ENCODE measurements at regions not wholly inside any gene's neighbourhood (a gene's known extent, or its start where the extent isn't known, plus 50 kb on each side); places are given as distances from the start of the nearest gene placed in this dataset.
"Not testable (repeated sequence)": the region's sequence is repeated elsewhere in the genome, so short reads cannot be mapped to it uniquely, and the experiment has no call there.

- DNase-seq = no peak
Observed at GRCh38 chr2:66306483-66306882, 128.4 kb upstream of the MEIS1 start.

DNA sequence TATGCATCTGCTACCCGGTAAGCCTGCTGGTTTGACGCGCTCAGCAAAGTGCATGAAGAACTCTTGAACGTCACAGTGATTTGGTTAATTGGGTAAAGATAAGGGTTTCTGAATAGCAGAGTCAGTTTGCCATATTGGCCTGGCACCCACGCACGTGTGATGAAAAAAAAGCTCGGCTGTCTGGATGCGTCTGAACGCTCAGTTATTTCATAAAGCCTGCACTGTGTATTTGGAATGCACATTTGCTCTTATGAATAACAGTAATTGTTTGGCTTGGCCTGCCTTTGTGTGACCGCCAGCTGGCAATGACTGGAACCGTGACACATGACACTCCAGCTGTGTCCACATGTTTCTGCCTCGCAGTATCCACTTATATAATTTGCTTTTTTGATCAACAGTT is 129.2 kb upstream of the MEIS1 start:
- no peak for DNase-seq

DNA sequence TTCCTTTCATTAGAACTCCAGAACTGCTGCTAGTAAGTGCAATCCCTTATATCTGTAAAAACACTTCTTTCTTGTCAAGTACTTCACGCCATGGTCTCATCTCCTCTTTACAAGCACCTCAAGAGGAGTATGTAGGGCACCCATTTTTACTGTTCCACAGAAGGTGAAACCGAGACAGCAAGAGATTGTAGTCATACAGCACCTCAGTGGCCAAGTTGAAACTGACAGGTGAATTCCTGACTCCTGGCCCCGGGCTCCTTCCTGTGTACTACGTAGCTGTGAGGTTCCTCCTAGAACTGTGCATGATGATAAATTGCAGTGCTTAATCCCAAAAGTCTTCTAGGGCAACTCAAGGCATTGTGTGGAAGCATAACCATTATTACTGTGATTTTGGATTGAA is 131.5 kb upstream of the MEIS1 start:
- no peak for DNase-seq

DNA sequence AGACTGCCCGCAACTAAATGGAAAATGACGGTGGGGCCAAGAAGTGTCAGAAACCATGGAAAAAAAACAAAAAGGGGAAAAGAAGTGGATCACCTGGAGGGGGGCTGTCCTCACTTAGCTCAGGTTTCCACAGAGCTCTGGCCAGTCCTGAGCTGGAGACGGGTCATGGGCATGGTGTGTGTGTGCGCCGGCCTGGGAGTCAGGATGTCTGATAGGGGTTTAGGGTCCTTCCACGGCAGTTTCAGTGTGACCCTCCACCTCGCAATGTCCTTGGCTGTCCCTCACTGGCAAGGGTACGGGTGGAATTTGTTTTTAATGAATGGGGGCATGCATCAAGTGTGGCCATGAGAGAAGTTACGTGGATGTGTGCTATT is 133.2 kb upstream of the MEIS1 start:
- no peak for DNase-seq

GRCh38 chr2:66301022-66301766 is 133.7 kb upstream of the MEIS1 start:
- DNase-seq = no peak

GRCh38 chr2:66283787-66284186 is 151.1 kb upstream of the MEIS1 start:
- DNase-seq = no peak

GRCh38 chr2:66281980-66282379 is 152.9 kb upstream of the MEIS1 start:
- DNase-seq = no peak

DNA sequence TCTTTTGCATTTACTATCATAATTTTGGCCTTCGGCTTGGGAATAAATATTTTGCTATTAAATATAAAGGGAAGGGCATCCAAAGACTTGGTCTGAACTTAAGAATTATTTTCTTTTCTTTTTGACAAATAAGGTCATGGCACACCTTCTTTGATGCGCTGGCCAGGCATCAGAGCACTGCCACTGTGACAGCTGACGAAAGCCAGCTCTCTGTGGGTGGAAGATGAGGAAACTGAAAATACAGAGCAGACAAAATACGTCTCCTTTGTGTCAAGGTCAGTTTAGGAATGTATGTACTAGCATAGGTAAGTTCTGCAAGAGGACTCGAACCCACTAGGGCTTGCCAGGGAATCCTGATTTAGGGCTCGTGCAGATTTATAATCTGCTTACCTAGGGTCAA is 155.9 kb upstream of the MEIS1 start:
- DNase-seq = no peak

DNA sequence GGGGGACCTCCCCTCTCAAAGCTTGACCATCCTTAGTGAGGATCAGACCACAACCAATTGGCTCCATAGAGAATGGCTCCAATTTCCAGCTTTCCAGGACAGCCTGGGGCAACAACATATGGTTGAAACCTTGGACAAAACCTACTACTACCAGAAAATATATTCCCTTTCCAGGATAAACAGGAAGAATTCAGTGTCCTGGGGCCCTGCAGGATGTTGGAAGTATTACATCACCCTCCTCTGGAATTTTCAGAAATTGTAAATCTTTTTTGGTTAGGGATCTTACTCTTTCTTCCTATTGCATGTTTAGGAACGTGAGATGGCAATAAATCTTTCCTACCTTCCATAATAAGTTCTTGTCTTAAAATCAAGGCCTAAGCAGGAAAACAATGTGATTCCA is 158.9 kb upstream of the MEIS1 start:
- DNase-seq = no peak

- no peak for DNase-seq
Observed at GRCh38 chr2:66273933-66274490, 160.9 kb upstream of the MEIS1 start.

DNA sequence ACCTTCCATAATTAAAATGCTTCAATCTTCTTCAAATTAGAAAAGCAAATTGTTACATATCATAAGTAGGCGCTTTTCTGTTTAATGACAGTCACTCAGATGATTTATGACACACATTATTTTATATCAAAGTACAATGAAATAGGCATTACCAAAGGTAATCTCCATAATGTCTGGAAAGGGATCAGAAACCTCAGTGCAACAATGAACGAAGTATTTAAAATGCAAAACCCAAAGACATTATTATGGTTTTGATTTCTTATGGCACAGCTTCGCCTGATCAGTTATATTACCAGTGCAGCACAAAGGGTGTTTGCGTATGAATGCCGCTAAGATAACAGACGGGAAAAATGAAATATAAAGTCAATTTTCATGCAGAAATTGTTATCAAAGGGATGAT is 162.2 kb upstream of the MEIS1 start:
- DNase-seq = no peak

- no peak for DNase-seq
Observed at GRCh38 chr2:66271777-66272176, 163.1 kb upstream of the MEIS1 start.

- DNase-seq = no peak
Observed at GRCh38 chr2:66270247-66270646, 164.7 kb upstream of the MEIS1 start.

DNA sequence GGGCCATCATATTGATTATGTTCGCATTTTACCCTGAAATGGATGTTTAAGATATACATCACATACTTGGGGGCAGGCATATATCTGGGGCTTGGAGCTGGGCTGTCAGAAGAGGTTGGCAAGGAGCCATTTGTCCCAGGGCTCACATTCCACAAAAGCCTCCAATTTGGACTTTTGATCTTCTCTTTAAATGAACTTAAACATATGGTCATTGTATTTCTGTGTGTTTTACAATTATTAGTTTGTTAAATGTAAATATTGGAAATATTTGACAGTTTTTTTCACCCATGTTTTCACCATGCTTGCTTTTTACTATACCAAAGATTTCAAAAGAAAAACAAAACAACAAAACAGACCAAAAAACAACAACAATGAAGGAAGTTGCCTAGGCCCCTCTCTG is 165.8 kb upstream of the MEIS1 start:
- DNase-seq = no peak

- DNase-seq = no peak
Observed at GRCh38 chr2:66268756-66269155, 166.2 kb upstream of the MEIS1 start.

DNA sequence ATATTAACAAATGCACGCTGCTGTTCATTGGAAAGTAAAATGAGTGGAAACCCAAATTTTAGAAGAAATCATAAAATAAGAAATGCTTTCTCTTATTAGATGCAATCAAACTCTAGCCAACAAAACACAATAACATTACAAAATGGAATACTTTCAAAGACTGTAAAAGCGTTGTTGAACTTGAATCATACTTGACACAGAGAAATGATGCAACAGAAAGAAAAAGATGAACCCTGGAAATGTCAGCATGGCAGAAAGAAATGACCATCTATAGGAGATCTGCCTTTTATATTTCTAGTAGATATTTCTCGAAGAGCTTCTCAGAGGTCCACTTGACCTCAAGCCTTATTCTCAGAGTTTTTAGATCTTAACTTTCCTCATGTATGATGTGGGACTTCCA is 170.6 kb upstream of the MEIS1 start:
- no peak for DNase-seq

DNA sequence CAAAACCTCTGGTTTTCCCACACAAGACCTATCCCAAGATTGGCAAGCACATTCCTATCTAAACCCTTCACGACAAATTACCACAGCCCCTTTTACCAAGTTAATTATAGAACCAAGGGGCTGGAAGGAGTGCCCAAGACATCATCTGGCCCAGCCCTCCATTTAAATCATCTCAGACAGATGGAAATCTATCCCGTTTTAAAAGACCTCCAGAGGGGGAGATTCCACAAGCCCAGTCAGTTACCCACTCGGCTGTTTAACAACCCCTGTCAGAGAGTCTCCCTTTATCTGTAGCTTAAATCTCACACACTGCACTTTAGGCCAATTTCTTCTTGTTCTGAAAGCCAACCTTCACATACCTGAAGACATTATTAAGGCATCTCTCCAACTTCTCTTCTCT is 179.1 kb upstream of the MEIS1 start:
- no peak for DNase-seq

DNA sequence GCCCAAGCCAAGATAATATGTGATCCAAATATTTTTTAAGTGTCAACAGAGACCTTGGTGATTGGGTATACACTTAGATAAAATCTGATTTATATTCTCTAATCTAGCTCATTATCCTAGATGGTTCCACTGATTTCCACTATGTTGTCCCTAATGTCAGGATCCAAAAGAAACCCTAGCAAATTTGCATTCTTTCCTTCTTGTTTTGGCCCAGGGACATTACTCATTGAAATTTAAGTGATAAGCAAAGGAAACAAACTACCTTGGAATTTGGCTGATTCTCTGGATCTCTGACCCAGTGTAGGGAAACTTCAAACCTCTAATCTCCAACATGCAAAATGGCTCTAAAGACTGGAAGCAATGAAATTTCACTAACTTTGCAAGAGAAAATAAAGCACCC is 179.8 kb upstream of the MEIS1 start:
- no peak for DNase-seq

DNA sequence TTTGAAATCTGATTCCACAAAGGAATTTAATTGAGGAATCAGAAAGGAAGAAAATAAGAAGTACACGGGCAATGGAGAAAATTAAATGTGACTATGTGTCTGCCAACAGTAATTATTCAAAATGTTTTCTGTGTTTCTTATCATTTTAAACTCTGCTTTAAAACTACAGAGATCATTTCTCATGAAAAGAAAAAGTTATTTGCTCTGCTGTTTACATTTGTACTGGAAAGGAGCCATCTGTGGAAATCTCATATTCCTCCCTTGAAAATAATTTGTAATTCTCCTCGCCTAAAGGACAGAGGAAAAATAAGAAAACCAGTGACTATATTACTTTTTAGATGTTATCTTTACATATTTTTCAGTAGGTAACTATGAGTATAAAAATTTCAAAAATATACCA is 181.9 kb upstream of the MEIS1 start:
- no peak for DNase-seq

DNA sequence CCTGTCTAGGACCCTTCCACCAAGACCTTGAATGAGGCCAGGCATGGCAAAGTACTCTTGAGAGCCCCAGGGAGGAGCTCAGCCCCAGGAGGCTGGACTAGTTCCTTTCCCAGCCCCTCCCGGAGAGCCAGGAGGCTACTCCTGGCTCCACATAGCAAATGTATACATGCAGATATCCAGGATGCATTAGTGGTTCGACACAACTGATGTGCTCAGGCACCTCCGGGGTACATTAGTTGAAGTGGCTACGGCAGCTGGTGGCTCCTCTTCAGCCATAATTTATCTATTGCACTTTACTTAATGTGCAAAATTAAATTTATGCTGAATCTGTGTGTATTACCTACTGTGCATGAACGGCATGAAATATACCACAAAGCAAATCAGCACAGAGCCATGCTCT is 182.8 kb upstream of the MEIS1 start:
- no peak for DNase-seq

DNA sequence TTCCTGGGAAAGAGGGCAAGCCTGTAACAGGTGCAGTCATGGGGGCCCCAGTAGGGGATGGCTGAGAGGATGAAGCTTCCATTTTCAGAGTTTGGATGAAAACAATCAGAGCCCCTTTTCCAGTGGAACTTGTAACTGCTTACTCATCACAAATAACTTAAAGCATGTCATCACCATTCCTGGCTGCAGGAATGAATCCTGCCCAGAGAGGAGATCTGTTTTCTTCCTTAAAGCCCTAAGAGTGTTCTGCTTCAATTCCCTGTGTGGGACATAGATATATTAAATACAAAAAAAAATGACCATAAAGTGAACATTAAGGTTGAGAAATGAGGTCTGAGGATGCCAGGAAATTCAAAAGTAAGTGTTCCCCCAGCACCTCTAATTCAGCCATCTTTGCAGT is 183.4 kb upstream of the MEIS1 start:
- no peak for DNase-seq

DNA sequence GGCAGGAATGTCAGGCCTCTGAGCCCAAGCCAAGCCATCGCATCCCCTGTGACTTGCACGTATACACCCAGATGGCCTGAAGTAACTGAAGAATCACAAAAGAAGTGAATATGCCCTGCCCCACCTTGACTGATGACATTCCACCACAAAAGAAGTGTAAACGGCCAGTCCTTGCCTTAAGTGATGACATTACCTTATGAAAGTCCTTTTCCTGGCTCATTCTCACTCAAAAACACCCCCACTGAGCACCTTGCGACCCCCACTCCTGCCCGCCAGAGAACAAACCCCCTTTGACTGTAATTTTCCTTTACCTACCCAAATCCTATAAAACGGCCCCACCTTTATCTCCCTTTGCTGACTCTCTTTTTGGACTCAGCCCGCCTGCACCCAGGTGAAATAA is 185.8 kb upstream of the MEIS1 start:
- DNase-seq = not testable (repeated sequence)

DNA sequence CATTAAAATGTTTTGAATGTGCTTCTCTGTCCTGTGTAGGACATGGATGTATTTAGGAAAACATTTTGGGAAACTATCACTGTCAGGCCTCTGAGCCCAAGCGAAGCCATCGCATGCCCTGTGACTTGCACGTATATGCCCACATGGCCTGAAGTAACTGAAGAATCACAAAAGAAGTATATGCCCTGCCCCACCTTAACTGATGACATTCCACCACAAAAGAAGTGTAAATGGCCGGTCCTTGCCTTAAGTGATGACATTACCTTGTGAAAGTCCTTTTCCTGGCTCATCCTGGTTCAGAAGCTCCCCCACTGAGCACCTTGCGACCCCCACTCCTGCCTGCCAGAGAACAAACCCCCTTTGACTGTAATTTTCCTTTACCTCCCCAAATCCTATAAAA is 191.1 kb upstream of the MEIS1 start:
- DNase-seq = not testable (repeated sequence)

GRCh38 chr2:66242888-66243287 is 192.0 kb upstream of the MEIS1 start:
- DNase-seq = not testable (repeated sequence)

Measured in inflammatory macrophage (primary cell).